ENCODE measurements at regions not wholly inside any gene's neighbourhood (a gene's known extent, or its start where the extent isn't known, plus 50 kb on each side); places are given as distances from the start of the nearest gene placed in this dataset.

- TF ChIP-seq CTCF (IDR thresholded peaks at IDR 0.05; ENCODE audit: low read depth, low read length, missing input control) (no peak), RAD21 (IDR thresholded peaks at IDR 0.05) (no peak), EGR1 (IDR thresholded peaks at IDR 0.05; ENCODE audit: low read depth in 2 of 2) (no peak), YY1 (IDR thresholded peaks at IDR 0.05) (no peak), GABPA (IDR thresholded peaks at IDR 0.05 in 1 of 2, conservative IDR thresholded peaks at IDR 0.05 in 1 of 2) (no peak), JUND (IDR thresholded peaks at IDR 0.05) (no peak), TAF1 (conservative IDR thresholded peaks at IDR 0.05) (no peak), SP1 (IDR thresholded peaks at IDR 0.05) (no peak), NR2F2 (IDR thresholded peaks at IDR 0.05) (no peak)
Measured at GRCh38 chr12:91944637-91945036, 201.0 kb downstream of the BTG1 start.

Measured in liver (tissue), 3 donors.